GM10266 (cell line): ENCODE measurements at regions not wholly inside any gene's neighbourhood (a gene's known extent, or its start where the extent isn't known, plus 50 kb on each side); places are given as distances from the start of the nearest gene placed in this dataset.

ENCODE experiments used
- DNase-seq: peaks from one replicate; pipeline ENCODE4 v3.0.0; 2012; ENCODE audit errors: extremely low spot score
- TF ChIP-seq, protein P1 (sequence below): IDR thresholded peaks from 2 replicates; pipeline ENCODE4 v1.5.1; 2012; ENCODE audit warnings: mild to moderate bottlenecking, low read depth; ENCODE audit not compliant: control insufficient read depth, insufficient read depth; ENCODE audit errors: missing control alignments

DNA sequence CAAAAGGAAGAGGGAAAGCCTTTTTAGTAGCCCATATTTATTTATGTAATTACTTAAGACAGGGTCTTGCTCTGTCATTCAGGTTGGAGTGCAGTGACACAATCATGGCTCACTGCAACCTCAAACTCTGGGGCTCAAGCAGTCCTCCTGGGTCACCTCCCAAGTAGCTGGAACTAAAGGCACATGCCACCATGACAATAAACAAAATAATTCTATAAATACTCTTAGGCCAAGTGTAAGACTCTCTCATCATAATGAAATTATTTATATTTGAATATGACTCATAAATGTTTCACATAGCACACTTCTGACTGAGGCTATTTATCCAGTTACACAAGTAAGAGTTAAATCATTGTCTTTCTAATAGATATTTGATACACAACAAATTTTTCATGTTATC is 314.7 kb downstream of the AMY1C start:
- TF ChIP-seq, protein P1, sequence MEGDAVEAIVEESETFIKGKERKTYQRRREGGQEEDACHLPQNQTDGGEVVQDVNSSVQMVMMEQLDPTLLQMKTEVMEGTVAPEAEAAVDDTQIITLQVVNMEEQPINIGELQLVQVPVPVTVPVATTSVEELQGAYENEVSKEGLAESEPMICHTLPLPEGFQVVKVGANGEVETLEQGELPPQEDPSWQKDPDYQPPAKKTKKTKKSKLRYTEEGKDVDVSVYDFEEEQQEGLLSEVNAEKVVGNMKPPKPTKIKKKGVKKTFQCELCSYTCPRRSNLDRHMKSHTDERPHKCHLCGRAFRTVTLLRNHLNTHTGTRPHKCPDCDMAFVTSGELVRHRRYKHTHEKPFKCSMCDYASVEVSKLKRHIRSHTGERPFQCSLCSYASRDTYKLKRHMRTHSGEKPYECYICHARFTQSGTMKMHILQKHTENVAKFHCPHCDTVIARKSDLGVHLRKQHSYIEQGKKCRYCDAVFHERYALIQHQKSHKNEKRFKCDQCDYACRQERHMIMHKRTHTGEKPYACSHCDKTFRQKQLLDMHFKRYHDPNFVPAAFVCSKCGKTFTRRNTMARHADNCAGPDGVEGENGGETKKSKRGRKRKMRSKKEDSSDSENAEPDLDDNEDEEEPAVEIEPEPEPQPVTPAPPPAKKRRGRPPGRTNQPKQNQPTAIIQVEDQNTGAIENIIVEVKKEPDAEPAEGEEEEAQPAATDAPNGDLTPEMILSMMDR: no peak

DNA sequence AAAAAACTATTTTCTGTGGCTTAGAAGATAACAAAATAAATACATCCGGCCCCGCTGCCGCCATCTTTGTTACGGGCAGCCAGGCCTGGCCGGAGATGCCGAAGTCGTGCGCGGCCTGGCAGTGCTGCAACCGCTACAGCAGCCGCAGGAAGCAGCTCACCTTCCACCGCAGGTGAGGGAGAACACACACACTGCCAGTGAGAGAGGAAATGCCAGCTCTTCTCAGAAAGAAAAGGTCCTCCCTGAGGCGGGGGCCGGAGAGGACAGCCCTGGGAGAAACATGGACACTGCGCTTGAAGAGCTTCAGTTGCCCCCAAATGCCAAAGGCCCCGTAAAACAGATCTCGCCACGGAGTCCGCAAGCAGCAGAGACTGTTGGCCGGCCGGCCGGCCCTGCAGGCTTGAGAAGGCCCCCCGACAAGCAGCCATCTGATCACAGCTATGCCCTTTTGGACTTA is 323.2 kb downstream of the AMY1C start:
- no peak for DNase-seq
- TF ChIP-seq, protein P1: no peak

More for the DNA sequence above, 314.7 kb downstream of the AMY1C start:
- DNase-seq: no peak

DNA sequence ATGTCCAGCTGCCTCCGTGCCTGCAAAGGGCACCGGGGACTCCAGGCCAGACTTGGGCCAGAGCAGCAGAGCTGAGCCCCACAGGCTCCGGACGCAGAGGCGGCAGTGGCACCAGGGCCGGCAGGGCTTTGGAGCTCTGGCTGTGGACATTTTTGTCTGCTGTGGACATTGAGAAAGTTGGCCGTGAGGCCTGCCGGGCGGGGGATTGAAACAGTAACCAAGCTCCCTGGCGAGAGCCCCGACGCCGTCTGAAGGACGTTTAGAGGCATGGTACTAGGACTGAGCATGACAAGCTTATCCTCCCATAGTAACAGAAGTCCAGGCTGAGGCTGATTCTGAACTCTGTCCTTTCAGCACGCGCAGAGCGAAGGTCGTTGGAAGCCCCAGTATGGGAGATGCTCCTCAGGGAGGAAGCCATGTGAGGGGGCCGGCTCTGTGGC is 323.8 kb downstream of the AMY1C start:
- TF ChIP-seq, protein P1: no peak
- no peak for DNase-seq

DNA sequence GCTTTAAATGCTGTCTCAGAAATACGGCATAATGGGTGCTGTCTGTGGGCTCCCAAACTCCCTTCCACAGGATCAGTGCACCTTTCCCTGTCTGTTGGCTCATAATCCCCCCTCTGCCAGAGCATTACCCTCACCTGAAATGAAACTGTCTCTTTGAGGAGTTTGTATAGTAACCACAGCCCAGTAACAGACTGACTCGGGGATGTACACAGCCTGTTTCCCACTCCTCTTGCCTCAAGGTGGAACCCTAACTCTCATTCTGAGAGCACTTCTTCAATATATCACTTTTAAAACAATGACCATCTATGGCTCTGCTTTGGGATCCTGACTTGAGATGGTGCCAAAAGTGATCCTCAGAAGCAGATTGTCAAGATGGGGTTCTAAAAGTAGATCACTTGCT is 332.5 kb downstream of the AMY1C start:
- TF ChIP-seq, protein P1: no peak

DNA sequence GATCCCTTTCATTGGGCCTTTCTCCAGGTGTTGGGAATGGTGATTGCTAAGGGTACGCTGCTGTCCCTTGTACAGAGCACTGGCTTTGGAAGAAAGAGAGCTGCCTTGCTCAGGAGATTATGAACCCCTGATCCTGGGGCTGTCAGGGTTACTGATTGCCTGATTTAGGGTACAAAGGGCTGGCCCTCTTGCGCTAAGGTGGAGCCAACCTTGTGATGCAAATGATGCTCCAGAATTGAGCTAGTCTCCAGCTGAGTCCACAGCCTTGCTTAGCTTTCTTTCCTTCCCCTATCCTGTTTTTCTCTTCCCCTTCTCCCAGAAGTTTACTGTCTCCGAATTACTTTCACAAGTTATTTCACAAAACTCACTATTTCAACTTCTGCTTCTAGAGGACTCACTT is 334.7 kb downstream of the AMY1C start:
- DNase-seq: no peak
- TF ChIP-seq, protein P1: no peak

More for the DNA sequence above, 332.5 kb downstream of the AMY1C start:
- DNase-seq: no peak

DNA sequence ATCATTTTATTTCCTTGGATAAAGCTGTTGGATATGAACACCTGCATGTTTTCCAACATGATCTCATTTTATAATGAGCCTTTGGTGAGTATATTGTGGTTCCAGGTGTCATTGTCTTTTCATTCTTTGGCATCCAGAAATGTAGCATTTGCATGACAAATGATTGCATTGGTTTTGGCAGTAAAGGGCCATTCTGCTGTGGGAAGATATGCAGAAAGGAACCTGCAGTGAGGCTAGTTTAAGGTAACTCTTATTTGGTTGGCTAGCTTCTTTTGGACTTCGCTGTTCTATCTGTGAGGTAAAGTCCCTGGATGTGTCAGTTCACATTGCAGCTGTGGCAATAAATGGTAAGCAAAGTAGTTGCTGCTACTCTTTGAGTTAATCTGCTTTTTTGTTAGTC is 343.0 kb downstream of the AMY1C start:
- TF ChIP-seq, protein P1: no peak

GRCh38 chr1:104098837-104099236 is 349.1 kb downstream of the AMY1C start:
- DNase-seq: no peak
- TF ChIP-seq, protein P1: no peak

More for the DNA sequence above, 343.0 kb downstream of the AMY1C start:
- DNase-seq: no peak
